ENCODE measurements at regions not wholly inside any gene's neighbourhood (a gene's known extent, or its start where the extent isn't known, plus 50 kb on each side); places are given as distances from the start of the nearest gene placed in this dataset.

GRCh38 chr10:22158426-22158825, 59.4 kb downstream of the EBLN1 start:
- H3K4me1 ChIP-seq (replicated peaks in 1 of 2): no peaks in the 10 kb centered on the region
- intact Hi-C loops (cut with DNase I): no loop called here
- no peaks in the 10 kb centered on the region for H3K27me3 ChIP-seq
- 31 to 45% (median 34%) methylated on average over 3 of the region's 3 CpGs for WGBS, 4 donors
- no peak for TF ChIP-seq CTCF (IDR thresholded peaks at IDR 0.05)
- TF ChIP-seq POLR2A (IDR thresholded peaks at IDR 0.05): no peak
- no peak overlapping the region for H3K4me3 ChIP-seq
- no peak for DNase-seq
- H3K9me3 ChIP-seq (replicated peaks in 1 of 3): no peaks in the 10 kb centered on the region
- no peaks in the 10 kb centered on the region for H3K36me3 ChIP-seq (replicated peaks in 1 of 2)
- no peak overlapping the region for H3K27ac ChIP-seq

GRCh38 chr10:22156750-22157149, 61.1 kb downstream of the EBLN1 start:
- DNase-seq: no peak
- WGBS, 4 donors: 67 to 78% (median 70%) methylated on average over 3 of the region's 3 CpGs
- TF ChIP-seq CTCF (IDR thresholded peaks at IDR 0.05) (no peak), POLR2A (IDR thresholded peaks at IDR 0.05) (no peak)
- H3K9me3 ChIP-seq (replicated peaks in 1 of 3): no peaks in the 10 kb centered on the region
- H3K27me3 ChIP-seq: no peaks in the 10 kb centered on the region
- intact Hi-C loops (cut with DNase I): no loop called here
- no peaks in the 10 kb centered on the region for H3K36me3 ChIP-seq (replicated peaks in 1 of 2)
- no peak overlapping the region for H3K27ac ChIP-seq
- no peaks in the 10 kb centered on the region for H3K4me1 ChIP-seq (replicated peaks in 1 of 2)
- H3K4me3 ChIP-seq: no peak overlapping the region

DNA sequence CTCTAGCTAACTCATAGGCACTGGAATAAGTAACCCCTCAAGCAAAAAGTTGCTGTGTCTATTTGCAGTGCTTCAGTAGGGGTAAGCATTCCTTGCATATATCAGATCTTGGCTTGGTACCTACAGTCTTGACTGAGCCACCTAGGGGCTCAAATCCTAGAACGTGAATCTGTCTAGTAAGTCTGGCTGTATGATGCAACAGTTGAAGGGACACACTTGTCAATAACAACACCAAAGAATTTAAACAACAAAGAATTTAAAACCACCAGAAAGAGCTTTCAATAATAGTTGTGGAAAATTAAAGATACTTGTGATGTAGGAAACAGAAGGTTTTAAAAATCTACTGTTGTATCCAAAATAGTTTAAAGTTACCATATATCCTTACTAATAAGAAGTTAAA, 65.4 kb downstream of the EBLN1 start:
- Histone ChIP-seq H3K4me1 (replicated peaks in 1 of 2) (no peaks in the 10 kb centered on the region), H3K27me3 (no peaks in the 10 kb centered on the region), H3K27ac (no peak overlapping the region), H3K36me3 (replicated peaks in 1 of 2) (no peaks in the 10 kb centered on the region), H3K4me3 (no peak overlapping the region), H3K9me3 (replicated peaks in 1 of 3) (no peaks in the 10 kb centered on the region)
- intact Hi-C loops (cut with DNase I): no loop called here
- WGBS, 4 donors: 71 to 85% (median 80%) methylated on average over 1 of the region's 1 CpG
- TF ChIP-seq POLR2A (IDR thresholded peaks at IDR 0.05) (no peak), CTCF (IDR thresholded peaks at IDR 0.05) (no peak)
- DNase-seq: no peak

DNA sequence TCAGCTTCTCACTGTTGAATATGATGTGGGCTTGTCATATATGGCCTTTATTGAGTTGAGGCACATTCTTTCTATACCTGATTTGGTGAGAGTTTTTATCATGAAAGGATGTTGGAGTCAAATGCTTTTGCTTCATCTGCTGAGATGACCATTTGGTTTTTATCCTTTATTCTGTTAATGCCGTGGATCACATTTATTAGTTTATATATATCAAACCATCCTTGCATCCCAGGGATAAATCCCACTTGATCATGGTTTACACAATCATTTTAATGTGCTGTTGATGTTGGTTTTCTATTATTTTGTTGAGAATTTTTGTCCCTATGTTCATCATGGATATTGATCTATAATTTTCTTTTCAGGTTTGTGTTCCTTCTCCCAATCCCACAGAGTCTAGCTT, 67.0 kb downstream of the EBLN1 start:
- 75 to 93% (median 89%) methylated on average over 1 of the region's 1 CpG for WGBS, 4 donors
- intact Hi-C loops (cut with DNase I): no loop called here
- Histone ChIP-seq H3K27me3 (no peaks in the 10 kb centered on the region), H3K4me3 (no peak overlapping the region), H3K9me3 (replicated peaks in 1 of 3) (no peaks in the 10 kb centered on the region), H3K27ac (no peak overlapping the region), H3K36me3 (replicated peaks in 1 of 2) (no peaks in the 10 kb centered on the region), H3K4me1 (replicated peaks in 1 of 2) (no peaks in the 10 kb centered on the region)
- no peak for TF ChIP-seq POLR2A (IDR thresholded peaks at IDR 0.05)
- TF ChIP-seq CTCF (IDR thresholded peaks at IDR 0.05): no peak
- DNase-seq: no peak
